K562 (cell line): ENCODE measurements at regions not wholly inside any gene's neighbourhood (a gene's known extent, or its start where the extent isn't known, plus 50 kb on each side); places are given as distances from the start of the nearest gene placed in this dataset.

Experiments used
- ATAC-seq: fragments of 200-7000 bp; cut with Tn5 transposase; 3 replicates; pipeline ENCODE4 v1.9.1; 2020; ENCODE audit warnings: moderate library complexity
- BruUV-seq: library from RNA; stranded (reverse); fragments of 400-500 nt; replicated peaks from 2 replicates; lab custom pipeline; 2021; lab: Mats Ljungman, UMichigan
- CTCF ChIA-PET: fragments of 300-600 bp; formaldehyde crosslinking; extraction: SDS; loops from one replicate; lab custom pipeline; 2021; ENCODE audit warnings: low intra/inter-chr PET ratio; lab: Yijun Ruan, JAX
- POLR2A ChIA-PET: fragments of 300-600, 350-650 bp; sonication (Branson Sonifier 250); formaldehyde crosslinking; extraction: SDS; loops from one replicate; lab custom pipeline; 2021; ENCODE audit warnings: antibody characterized with exemption, inconsistent platforms; lab: Yijun Ruan, JAX
- DNase-seq, 4 experiments: peaks; one replicate each; pipeline versions ENCODE4 v3.0.0 to v3.0.0-alpha.2; 2011 to 2018; ENCODE audit warnings: low spot score in 3 of 4, mixed read lengths in 3 of 4; ENCODE audit errors: extremely low read depth in 1 of 4
- FAIRE-seq: peaks from 2 replicates; lab custom pipeline; 2011; peaks lifted over from hg19 to GRCh38; lab: Jason Lieb, UNC
- H2AFZ ChIP-seq: 2 replicates; pipeline ENCODE4 v1.6.0; 2011; ENCODE audit warnings: low read depth, low read length, control low read depth, inconsistent platforms
- H3K27ac ChIP-seq: fragments of 200-600 bp; 3 replicates; pipeline ENCODE4 v1.8.0; 2011; ENCODE audit warnings: low read depth, mild to moderate bottlenecking, control low read depth, inconsistent platforms, low read length, moderate library complexity, mixed read lengths; ENCODE audit errors: extremely low read depth
- H3K27me3 ChIP-seq, 2 experiments: fragments of 300-600 bp in 1 of 2; 2 replicates in 1 of 2; 3 replicates in 1 of 2; pipeline versions ENCODE4 v1.6.0 to v1.8.0; 2011; ENCODE audit warnings: inconsistent platforms in 2 of 2, low read length in 2 of 2, mild to moderate bottlenecking in 1 of 2, mixed read lengths in 1 of 2, moderate library complexity in 1 of 2; ENCODE audit not compliant: control insufficient read depth in 2 of 2, insufficient read depth in 2 of 2
- H3K36me3 ChIP-seq: fragments of 300-600 bp; 3 replicates; pipeline ENCODE4 v1.8.0; 2011; ENCODE audit warnings: mild to moderate bottlenecking, low read length, inconsistent platforms; ENCODE audit not compliant: control insufficient read depth, insufficient read depth
- H3K4me1 ChIP-seq, 2 experiments: fragments of 200-600 bp in 1 of 2; replicated peaks in 1 of 2; 2 replicates in 1 of 2; 3 replicates in 1 of 2; pipeline versions ENCODE4 v1.5.1 to v1.8.0; 2011; ENCODE audit warnings: inconsistent platforms in 2 of 2, low read length in 2 of 2, mild to moderate bottlenecking in 1 of 2, mixed read lengths in 1 of 2, moderate library complexity in 1 of 2; ENCODE audit not compliant: control insufficient read depth in 2 of 2, insufficient read depth in 2 of 2
- H3K4me2 ChIP-seq: 2 replicates; pipeline ENCODE4 v1.6.1; 2011; ENCODE audit warnings: low read length, control low read depth, inconsistent platforms, mixed read lengths; ENCODE audit not compliant: insufficient read depth
- H3K4me3 ChIP-seq: fragments of 200-600 bp; sonication (generic), shearing (Covaris generic); 2 replicates; pipeline ENCODE4 v1.5.1; 2016; ENCODE audit warnings: control low read depth, inconsistent platforms
- H3K79me2 ChIP-seq: fragments of 200-600 bp; 3 replicates; pipeline ENCODE4 v1.8.0; 2011; ENCODE audit warnings: low read length, inconsistent platforms; ENCODE audit not compliant: control insufficient read depth, insufficient read depth
- H3K9ac ChIP-seq, 2 experiments: 2 replicates each; pipeline versions ENCODE4 v1.6.0 to v1.6.1; 2011; ENCODE audit warnings: low read depth in 2 of 2, low read length in 2 of 2, control low read depth in 1 of 2, inconsistent platforms in 1 of 2, mild to moderate bottlenecking in 1 of 2, mixed read lengths in 1 of 2; ENCODE audit not compliant: insufficient read depth in 1 of 2
- H3K9me1 ChIP-seq: one replicate; pipeline ENCODE4 v1.6.0; 2011; ENCODE audit warnings: inconsistent platforms, mild to moderate bottlenecking, low read length, moderate library complexity; ENCODE audit not compliant: control insufficient read depth, insufficient read depth
- H3K9me3 ChIP-seq: replicated peaks from 2 replicates; pipeline ENCODE4 v1.5.1; 2011; ENCODE audit warnings: low read depth, low read length, inconsistent platforms; ENCODE audit not compliant: control insufficient read depth, insufficient read depth
- H4K20me1 ChIP-seq: replicated peaks from 2 replicates; pipeline ENCODE4 v1.6.1; 2011; ENCODE audit warnings: low read length, inconsistent platforms, mixed read lengths; ENCODE audit not compliant: control insufficient read depth, insufficient read depth
- AFF4 ChIP-seq: sonication (generic); formaldehyde crosslinking; IDR thresholded peaks from 2 replicates; pipeline ENCODE4 v1.8.0; 2023; ENCODE audit warnings: mild to moderate bottlenecking, missing genetic modification reagents
- ARHGAP35 ChIP-seq: fragments of 450-650 bp; IDR thresholded peaks from 2 replicates; pipeline ENCODE4 v1.6.1; 2018; ENCODE audit not compliant: partially characterized antibody
- GATAD2A ChIP-seq: fragments of 450-650 bp; IDR thresholded peaks from 2 replicates; pipeline ENCODE4 v1.6.1; 2017
- KAT2B ChIP-seq: IDR thresholded peaks from one replicate; pipeline ENCODE4 v1.6.1; 2012; ENCODE audit warnings: low read depth, mild to moderate bottlenecking, control low read depth, inconsistent platforms, low read length, moderate library complexity
- MCM2 ChIP-seq: fragments of 450-650 bp; IDR thresholded peaks from 2 replicates; pipeline ENCODE4 v1.6.1; 2017; ENCODE audit warnings: low read depth, mild to moderate bottlenecking
- NCOR1 ChIP-seq: fragments of 450-650 bp; IDR thresholded peaks from 2 replicates; pipeline ENCODE4 v1.6.1; 2016; ENCODE audit warnings: mild to moderate bottlenecking, moderate library complexity
- RBM22 ChIP-seq: fragments of 200-400 bp; formaldehyde crosslinking; IDR thresholded peaks from 2 replicates; pipeline ENCODE4 v1.6.1; 2018; ENCODE audit warnings: low read length, low read depth; ENCODE audit not compliant: poor library complexity, severe bottlenecking
- STAT5B ChIP-seq: fragments of 250-450 bp; sonication (Bioruptor Pico); IDR thresholded peaks from 2 replicates; pipeline ENCODE4 v1.8.0; 2021; ENCODE audit warnings: mild to moderate bottlenecking, inconsistent platforms
- TAF1 ChIP-seq: IDR thresholded peaks from 2 replicates; pipeline ENCODE4 v1.6.1; 2011; ENCODE audit warnings: mild to moderate bottlenecking, low read length, moderate library complexity; ENCODE audit not compliant: insufficient read depth, control insufficient read depth, severe bottlenecking; ENCODE audit errors: extremely low read depth
- ZNF124 ChIP-seq: sonication (generic); formaldehyde crosslinking; IDR thresholded peaks from 2 replicates; pipeline ENCODE4 v1.8.1; 2022; ENCODE audit warnings: missing genetic modification reagents
- ZNF512 ChIP-seq: IDR thresholded peaks from 2 replicates; pipeline ENCODE4 v1.6.1; 2016; ENCODE audit warnings: missing genetic modification characterization, missing compliant biosample characterization
- WGBS: fragments of 100-300 bp; shearing (Covaris generic); methylation state at CpG from one replicate; pipeline ENCODE4 v1.1.6; 2016; ENCODE audit warnings: low coverage, mixed read lengths; ENCODE audit not compliant: insufficient coverage; ENCODE audit errors: missing lambda C conversion rate; 5-methylcytosine and 5-hydroxymethylcytosine counted together
- in situ Hi-C: fragments of 300-500 bp; cut with MboI; formaldehyde crosslinking; loops from 4 replicates; pipeline ENCODE4 v1.15.0; 2018; ENCODE audit warnings: inconsistent platforms, mixed read lengths
- intact Hi-C: fragments of 100-400 bp; cut with micrococcal nuclease; formaldehyde crosslinking; loops from 2 replicates; pipeline ENCODE4 v1.14.2; 2022
- TF ChIP-seq, protein P1 (sequence below): fragments of 250-450 bp; sonication (Bioruptor Pico); IDR thresholded peaks from 2 replicates; pipeline ENCODE4 v1.4.0; 2020; ENCODE audit warnings: mild to moderate bottlenecking, moderate library complexity

- TF ChIP-seq AFF4 (CRISPR knock-in tag): no peak
- TF ChIP-seq ARHGAP35: no peak
- TF ChIP-seq KAT2B: no peak
- no peak for TF ChIP-seq GATAD2A
- no peak for TF ChIP-seq TAF1
Observed at GRCh38 chr14:97456958-97457357, 659.8 kb downstream of the VRK1 start (continued).

GRCh38 chr14:97457575-97458085, 660.4 kb downstream of the VRK1 start:
- Histone ChIP-seq H3K9me3 (no peaks in the 10 kb centered on the region), H3K27me3 (peaks cover 0 to 5% of the 10 kb centered on the region in 2 experiments; a peak in 1 of 5 replicates), H3K27ac (no peak overlapping the region), H2AFZ (no peak overlapping the region), H3K79me2 (no peaks in the 10 kb centered on the region), H3K9me1 (no peaks in the 10 kb centered on the region), H3K4me1 (no peaks in the 10 kb centered on the region), H3K9ac (no peak overlapping the region), H4K20me1 (no peaks in the 10 kb centered on the region), H3K4me2 (no peak overlapping the region), H3K36me3 (no peaks in the 10 kb centered on the region)
- CTCF ChIA-PET: no interaction called here
- POLR2A ChIA-PET: no interaction called here
- no peak for DNase-seq
- FAIRE-seq: no peak
- in situ Hi-C loops: no loop called here
- WGBS: 0% methylated on average over 14 of the region's 16 CpGs
- TF ChIP-seq, protein P1, sequence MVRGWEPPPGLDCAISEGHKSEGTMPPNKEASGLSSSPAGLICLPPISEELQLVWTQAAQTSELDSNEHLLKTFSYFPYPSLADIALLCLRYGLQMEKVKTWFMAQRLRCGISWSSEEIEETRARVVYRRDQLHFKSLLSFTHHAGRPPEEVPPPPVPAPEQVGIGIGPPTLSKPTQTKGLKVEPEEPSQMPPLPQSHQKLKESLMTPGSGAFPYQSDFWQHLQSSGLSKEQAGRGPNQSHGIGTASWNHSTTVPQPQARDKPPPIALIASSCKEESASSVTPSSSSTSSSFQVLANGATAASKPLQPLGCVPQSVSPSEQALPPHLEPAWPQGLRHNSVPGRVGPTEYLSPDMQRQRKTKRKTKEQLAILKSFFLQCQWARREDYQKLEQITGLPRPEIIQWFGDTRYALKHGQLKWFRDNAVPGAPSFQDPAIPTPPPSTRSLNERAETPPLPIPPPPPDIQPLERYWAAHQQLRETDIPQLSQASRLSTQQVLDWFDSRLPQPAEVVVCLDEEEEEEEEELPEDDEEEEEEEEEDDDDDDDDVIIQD: no peak
- TF ChIP-seq ZNF512 (tag) (no peak), STAT5B (no peak), RBM22 (no peak), MCM2 (no peak), ZNF124 (CRISPR knock-in tag) (no peak), NCOR1 (no peak)
- TF ChIP-seq, all 486 proteins: peak for 0
- no peak overlapping the region for H3K4me3 ChIP-seq
- ATAC-seq: no peak
- intact Hi-C loops: no loop called here
- BruUV-seq: no TSS peak
